ENCODE measurements at regions not wholly inside any gene's neighbourhood (a gene's known extent, or its start where the extent isn't known, plus 50 kb on each side); places are given as distances from the start of the nearest gene placed in this dataset.

GRCh38 chr1:29892247-29892646 lies 655.9 kb downstream of the PTPRU start:
- no peak overlapping the region for H3K4me3 Mint-ChIP-seq (ENCODE audit: unreplicated experiment)
- DNase-seq (ENCODE audit: low spot score), result no peak
- H3K9me3 Mint-ChIP-seq (ENCODE audit: unreplicated experiment), result no peaks in the 10 kb centered on the region
- H3K4me1 Mint-ChIP-seq (ENCODE audit: unreplicated experiment), result no peaks in the 10 kb centered on the region
- peaks cover 5% of the 10 kb centered on the region for H3K27me3 Mint-ChIP-seq (ENCODE audit: unreplicated experiment)
- no peak for TF ChIP-seq CTCF (IDR thresholded peaks at IDR 0.05; ENCODE audit: unreplicated experiment)
- no peak overlapping the region for H3K27ac Mint-ChIP-seq (ENCODE audit: unreplicated experiment)
- H3K36me3 Mint-ChIP-seq (ENCODE audit: low read depth, unreplicated experiment), result no peaks in the 10 kb centered on the region

- Mint-ChIP-seq H3K4me3 (ENCODE audit: unreplicated experiment) (no peak overlapping the region), H3K36me3 (ENCODE audit: low read depth, unreplicated experiment) (no peaks in the 10 kb centered on the region), H3K27ac (ENCODE audit: unreplicated experiment) (no peak overlapping the region), H3K9me3 (ENCODE audit: unreplicated experiment) (no peaks in the 10 kb centered on the region), H3K4me1 (ENCODE audit: unreplicated experiment) (no peaks in the 10 kb centered on the region), H3K27me3 (ENCODE audit: unreplicated experiment) (peaks cover 5% of the 10 kb centered on the region)
- TF ChIP-seq CTCF (IDR thresholded peaks at IDR 0.05; ENCODE audit: unreplicated experiment), result no peak
- no peak for DNase-seq (ENCODE audit: low spot score)
Observed at GRCh38 chr1:29890201-29890959, 654.1 kb downstream of the PTPRU start.

GRCh38 chr1:29889776-29890175 lies 653.5 kb downstream of the PTPRU start:
- TF ChIP-seq CTCF (IDR thresholded peaks at IDR 0.05; ENCODE audit: unreplicated experiment), result no peak
- Mint-ChIP-seq H3K36me3 (ENCODE audit: low read depth, unreplicated experiment) (no peaks in the 10 kb centered on the region), H3K27ac (ENCODE audit: unreplicated experiment) (no peak overlapping the region), H3K9me3 (ENCODE audit: unreplicated experiment) (no peaks in the 10 kb centered on the region), H3K27me3 (ENCODE audit: unreplicated experiment) (peaks cover 5% of the 10 kb centered on the region), H3K4me3 (ENCODE audit: unreplicated experiment) (no peak overlapping the region), H3K4me1 (ENCODE audit: unreplicated experiment) (no peaks in the 10 kb centered on the region)
- no peak for DNase-seq (ENCODE audit: low spot score)

- no peak for DNase-seq (ENCODE audit: low spot score)
- H3K27ac Mint-ChIP-seq (ENCODE audit: unreplicated experiment), result no peak overlapping the region
- no peak for TF ChIP-seq CTCF (IDR thresholded peaks at IDR 0.05; ENCODE audit: unreplicated experiment)
- no peak overlapping the region for H3K4me3 Mint-ChIP-seq (ENCODE audit: unreplicated experiment)
- H3K9me3 Mint-ChIP-seq (ENCODE audit: unreplicated experiment), result no peaks in the 10 kb centered on the region
- H3K4me1 Mint-ChIP-seq (ENCODE audit: unreplicated experiment), result no peaks in the 10 kb centered on the region
- H3K36me3 Mint-ChIP-seq (ENCODE audit: low read depth, unreplicated experiment), result no peaks in the 10 kb centered on the region
- H3K27me3 Mint-ChIP-seq (ENCODE audit: unreplicated experiment), result peaks cover 3% of the 10 kb centered on the region
Observed at GRCh38 chr1:29884740-29885139, 648.4 kb downstream of the PTPRU start.

- DNase-seq (ENCODE audit: low spot score), result no peak
- H3K27ac Mint-ChIP-seq (ENCODE audit: unreplicated experiment), result no peak overlapping the region
- no peaks in the 10 kb centered on the region for H3K4me1 Mint-ChIP-seq (ENCODE audit: unreplicated experiment)
- peaks cover 3% of the 10 kb centered on the region for H3K27me3 Mint-ChIP-seq (ENCODE audit: unreplicated experiment)
- TF ChIP-seq CTCF (IDR thresholded peaks at IDR 0.05; ENCODE audit: unreplicated experiment), result no peak
- H3K9me3 Mint-ChIP-seq (ENCODE audit: unreplicated experiment), result no peaks in the 10 kb centered on the region
- H3K36me3 Mint-ChIP-seq (ENCODE audit: low read depth, unreplicated experiment), result no peaks in the 10 kb centered on the region
- no peak overlapping the region for H3K4me3 Mint-ChIP-seq (ENCODE audit: unreplicated experiment)
Observed at GRCh38 chr1:29883986-29884385, 647.7 kb downstream of the PTPRU start.

All from endothelial cell (in vitro differentiated cells).